Fibroblast of lung (primary cell): ENCODE measurements at regions not wholly inside any gene's neighbourhood (a gene's known extent, or its start where the extent isn't known, plus 50 kb on each side); places are given as distances from the start of the nearest gene placed in this dataset.

Source experiments
- DNase-seq, 2 donors: peaks; one replicate each; pipeline versions ENCODE4 v3.0.0 to v3.0.0-alpha.2; 2010; ENCODE audit warnings: low read depth in 2 of 2
- H2AFZ ChIP-seq: 2 replicates; pipeline ENCODE4 v1.5.1; 2012; ENCODE audit warnings: low read length, control low read depth, inconsistent platforms
- H3K27ac ChIP-seq: 2 replicates; pipeline ENCODE4 v1.5.1; 2011; ENCODE audit warnings: low read length, control low read depth; ENCODE audit not compliant: insufficient read depth
- H3K27me3 ChIP-seq: 2 replicates; pipeline ENCODE4 v1.5.1; 2011; ENCODE audit warnings: mild to moderate bottlenecking, low read length; ENCODE audit not compliant: control insufficient read depth, insufficient read depth
- H3K36me3 ChIP-seq: 2 replicates; pipeline ENCODE4 v1.5.1; 2011; ENCODE audit warnings: low read length; ENCODE audit not compliant: control insufficient read depth, insufficient read depth
- H3K4me1 ChIP-seq: 2 replicates; pipeline ENCODE4 v1.5.1; 2011; ENCODE audit warnings: low read length; ENCODE audit not compliant: control insufficient read depth, insufficient read depth; ENCODE audit errors: extremely low read depth
- H3K4me2 ChIP-seq: 2 replicates; pipeline ENCODE4 v1.5.1; 2011; ENCODE audit warnings: low read length, control low read depth; ENCODE audit not compliant: insufficient read depth; ENCODE audit errors: extremely low read depth
- H3K4me3 ChIP-seq, 4 experiments: fragments of 200-600 bp in 1 of 4; sonication (generic) in 1 of 4; replicated peaks in 1 of 4; 2 replicates each; pipeline ENCODE4 v1.5.1; 2011 to 2016; ENCODE audit warnings: low read length in 4 of 4, low read depth in 3 of 4, mild to moderate bottlenecking in 3 of 4, control low read depth in 2 of 4, inconsistent platforms in 1 of 4, mixed read lengths in 1 of 4; ENCODE audit not compliant: insufficient read depth in 1 of 4; ENCODE audit errors: control extremely low read depth in 1 of 4
- H3K79me2 ChIP-seq: 2 replicates; pipeline ENCODE4 v1.5.1; 2012; ENCODE audit warnings: mild to moderate bottlenecking, low read length, inconsistent platforms; ENCODE audit not compliant: control insufficient read depth, insufficient read depth
- H3K9ac ChIP-seq: 2 replicates; pipeline ENCODE4 v1.5.1; 2011; ENCODE audit warnings: mild to moderate bottlenecking, low read length, control low read depth; ENCODE audit not compliant: insufficient read depth
- H3K9me3 ChIP-seq: 2 replicates; pipeline ENCODE4 v1.5.1; 2012; ENCODE audit warnings: low read depth, low read length; ENCODE audit not compliant: control insufficient read depth, insufficient read depth
- H4K20me1 ChIP-seq: 2 replicates; pipeline ENCODE4 v1.5.1; 2011; ENCODE audit warnings: low read length; ENCODE audit not compliant: control insufficient read depth, insufficient read depth; ENCODE audit errors: extremely low read depth
- CTCF ChIP-seq, 2 donors: IDR thresholded peaks in 1 of 2; conservative IDR thresholded peaks in 1 of 2; 1 replicate in 1 of 2; 2 replicates in 1 of 2; pipeline ENCODE4 v1.5.1; 2011 to 2012; ENCODE audit warnings: low read length in 2 of 2, control low read depth in 1 of 2, inconsistent platforms in 1 of 2, low read depth in 1 of 2, mild to moderate bottlenecking in 1 of 2
- EZH2 ChIP-seq: IDR thresholded peaks from 2 replicates; pipeline ENCODE4 v1.5.1; 2012; ENCODE audit warnings: low read length, control low read depth, mild to moderate bottlenecking; ENCODE audit errors: missing control alignments

- no peak for TF ChIP-seq CTCF (conservative IDR thresholded peaks at IDR 0.05 in 1 of 2, IDR thresholded peaks at IDR 0.05 in 1 of 2; ENCODE audit: low read depth in 1 of 2, low read length in 2 of 2)
- no peak for TF ChIP-seq EZH2
- Histone ChIP-seq H3K27ac (no peak overlapping the region), H3K4me1 (no peaks in the 10 kb centered on the region), H3K9me3 (no peaks in the 10 kb centered on the region), H4K20me1 (no peaks in the 10 kb centered on the region), H3K79me2 (no peaks in the 10 kb centered on the region), H3K36me3 (no peaks in the 10 kb centered on the region), H3K27me3 (no peaks in the 10 kb centered on the region), H3K9ac (no peak overlapping the region), H2AFZ (no peak overlapping the region), H3K4me2 (no peak overlapping the region), H3K4me3 (no peak overlapping the region)
- DNase-seq, result no peak
Measured at GRCh38 chr7:66864294-66864693, 56.7 kb upstream of the TMEM248 start.

- no peak overlapping the region for H3K4me3 ChIP-seq
- H3K36me3 ChIP-seq, result no peaks in the 10 kb centered on the region
- no peak overlapping the region for H2AFZ ChIP-seq
- H3K79me2 ChIP-seq, result no peaks in the 10 kb centered on the region
- no peak overlapping the region for H3K27ac ChIP-seq
- H3K4me1 ChIP-seq, result no peaks in the 10 kb centered on the region
- H3K27me3 ChIP-seq, result no peaks in the 10 kb centered on the region
- H4K20me1 ChIP-seq, result no peaks in the 10 kb centered on the region
- no peaks in the 10 kb centered on the region for H3K9me3 ChIP-seq
- H3K9ac ChIP-seq, result no peak overlapping the region
- no peak for DNase-seq
- H3K4me2 ChIP-seq, result no peak overlapping the region
- TF ChIP-seq CTCF (conservative IDR thresholded peaks at IDR 0.05 in 1 of 2, IDR thresholded peaks at IDR 0.05 in 1 of 2; ENCODE audit: low read depth in 1 of 2, low read length in 2 of 2) (no peak), EZH2 (no peak)
Measured at GRCh38 chr7:66865290-66865864, 55.6 kb upstream of the TMEM248 start.

- H3K36me3 ChIP-seq, result no peaks in the 10 kb centered on the region
- no peaks in the 10 kb centered on the region for H3K4me1 ChIP-seq
- H3K27ac ChIP-seq, result no peak overlapping the region
- H3K4me2 ChIP-seq, result no peak overlapping the region
- no peak overlapping the region for H2AFZ ChIP-seq
- no peak overlapping the region for H3K9ac ChIP-seq
- no peaks in the 10 kb centered on the region for H3K9me3 ChIP-seq
- no peak overlapping the region for H3K4me3 ChIP-seq
- no peaks in the 10 kb centered on the region for H4K20me1 ChIP-seq
- H3K27me3 ChIP-seq, result no peaks in the 10 kb centered on the region
- no peaks in the 10 kb centered on the region for H3K79me2 ChIP-seq
- no peak for DNase-seq
- TF ChIP-seq CTCF (conservative IDR thresholded peaks at IDR 0.05 in 1 of 2, IDR thresholded peaks at IDR 0.05 in 1 of 2; ENCODE audit: low read depth in 1 of 2, low read length in 2 of 2), result no peak
- TF ChIP-seq EZH2, result no peak
Measured at GRCh38 chr7:66867198-66867790, 53.7 kb upstream of the TMEM248 start.
